A673 (cell line): ENCODE measurements at regions not wholly inside any gene's neighbourhood (a gene's known extent, or its start where the extent isn't known, plus 50 kb on each side); places are given as distances from the start of the nearest gene placed in this dataset.

ENCODE experiments used
- EZH2 ChIP-seq: fragments of 200-600 bp; sonication (generic); IDR thresholded peaks from 2 replicates; pipeline ENCODE4 v1.6.1; 2017; ENCODE audit warnings: borderline replicate concordance, low read depth, mild to moderate bottlenecking, mixed read lengths, antibody characterized with exemption, low read length; ENCODE audit not compliant: poor library complexity, severe bottlenecking
- TF ChIP-seq, protein P1 (sequence below): fragments of 300-800, 200-600 bp; sonication (generic); conservative IDR thresholded peaks from 2 replicates; pipeline ENCODE4 v1.5.1; 2017; ENCODE audit warnings: low read depth, mild to moderate bottlenecking, antibody characterized with exemption, low read length, moderate library complexity, mixed read lengths

DNA sequence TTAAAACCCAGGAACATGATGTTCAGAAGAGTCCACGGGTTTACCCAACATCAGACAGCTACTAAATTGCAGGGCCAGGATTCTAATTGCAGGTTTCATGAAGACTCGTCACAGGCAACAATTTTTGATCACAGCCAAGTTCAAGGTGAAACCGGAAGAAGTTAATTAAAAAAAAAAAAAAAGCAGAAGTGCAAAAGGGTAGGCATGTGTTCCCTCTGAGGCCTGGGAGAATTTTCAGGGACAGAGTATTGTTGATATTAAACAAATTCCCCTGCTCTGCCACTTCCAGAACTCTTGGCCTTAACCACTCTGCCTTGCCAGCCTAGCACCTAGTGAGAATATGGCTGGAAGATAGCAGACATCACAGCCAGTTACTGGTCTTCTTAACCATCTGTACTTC lies 99.4 kb upstream of the TRIB2 start:
- no peak for TF ChIP-seq EZH2
- TF ChIP-seq, protein P1, sequence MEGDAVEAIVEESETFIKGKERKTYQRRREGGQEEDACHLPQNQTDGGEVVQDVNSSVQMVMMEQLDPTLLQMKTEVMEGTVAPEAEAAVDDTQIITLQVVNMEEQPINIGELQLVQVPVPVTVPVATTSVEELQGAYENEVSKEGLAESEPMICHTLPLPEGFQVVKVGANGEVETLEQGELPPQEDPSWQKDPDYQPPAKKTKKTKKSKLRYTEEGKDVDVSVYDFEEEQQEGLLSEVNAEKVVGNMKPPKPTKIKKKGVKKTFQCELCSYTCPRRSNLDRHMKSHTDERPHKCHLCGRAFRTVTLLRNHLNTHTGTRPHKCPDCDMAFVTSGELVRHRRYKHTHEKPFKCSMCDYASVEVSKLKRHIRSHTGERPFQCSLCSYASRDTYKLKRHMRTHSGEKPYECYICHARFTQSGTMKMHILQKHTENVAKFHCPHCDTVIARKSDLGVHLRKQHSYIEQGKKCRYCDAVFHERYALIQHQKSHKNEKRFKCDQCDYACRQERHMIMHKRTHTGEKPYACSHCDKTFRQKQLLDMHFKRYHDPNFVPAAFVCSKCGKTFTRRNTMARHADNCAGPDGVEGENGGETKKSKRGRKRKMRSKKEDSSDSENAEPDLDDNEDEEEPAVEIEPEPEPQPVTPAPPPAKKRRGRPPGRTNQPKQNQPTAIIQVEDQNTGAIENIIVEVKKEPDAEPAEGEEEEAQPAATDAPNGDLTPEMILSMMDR: no peak
